ENCODE measurements at regions not wholly inside any gene's neighbourhood (a gene's known extent, or its start where the extent isn't known, plus 50 kb on each side); places are given as distances from the start of the nearest gene placed in this dataset.

GRCh38 chrX:27924718-27925117, 56.5 kb downstream of the DCAF8L1 start:
- no peak for DNase-seq

- no peak for DNase-seq
These were observed 57.0 kb downstream of the DCAF8L1 start for GRCh38 chrX:27924261-27924660.

- peak; percentile 37 for DNase-seq
These were observed 62.5 kb downstream of the DCAF8L1 start for GRCh38 chrX:27918799-27919198.

- no peak for DNase-seq
These were observed 63.3 kb downstream of the DCAF8L1 start for GRCh38 chrX:27917713-27918500.

GRCh38 chrX:27915617-27916016, 65.6 kb downstream of the DCAF8L1 start:
- peak; percentile 10 for DNase-seq

GRCh38 chrX:27910412-27910811, 70.8 kb downstream of the DCAF8L1 start:
- no peak for DNase-seq

GRCh38 chrX:27903960-27904359, 77.3 kb downstream of the DCAF8L1 start:
- no peak for DNase-seq

- DNase-seq, result no peak
These were observed 86.1 kb downstream of the MAGEB10 start for GRCh38 chrX:27893871-27894270.

GRCh38 chrX:27893211-27893610, 85.4 kb downstream of the MAGEB10 start:
- no peak for DNase-seq

GRCh38 chrX:27890611-27891010, 82.8 kb downstream of the MAGEB10 start:
- DNase-seq, result no peak

- DNase-seq, result no peak
These were observed 82.1 kb downstream of the MAGEB10 start for GRCh38 chrX:27889878-27890277.

- DNase-seq, result no peak
These were observed 76.9 kb downstream of the MAGEB10 start for GRCh38 chrX:27884654-27885053.

- DNase-seq, result no peak
These were observed 75.8 kb downstream of the MAGEB10 start for GRCh38 chrX:27883468-27884092.

GRCh38 chrX:27882695-27883094, 74.9 kb downstream of the MAGEB10 start:
- DNase-seq, result no peak

- DNase-seq, result no peak
These were observed 71.1 kb downstream of the MAGEB10 start for GRCh38 chrX:27878862-27879261.
